ENCODE measurements at regions not wholly inside any gene's neighbourhood (a gene's known extent, or its start where the extent isn't known, plus 50 kb on each side); places are given as distances from the start of the nearest gene placed in this dataset.
A peak's percentile ranks its signal among the peaks of the same experiment; 100 is the strongest.

GRCh38 chr19:34051255-34051654, 121.0 kb upstream of the LSM14A start:
- H3K27me3 ChIP-seq (ENCODE audit: control insufficient read depth, insufficient read depth, low read length), result no peaks in the 10 kb centered on the region
- DNase-seq (no peak), FAIRE-seq (no peak)
- H3K4me3 ChIP-seq (ENCODE audit: low read length in 3 of 3), result no peak overlapping the region
- H3K9ac ChIP-seq (ENCODE audit: low read length in 3 of 3), result no peak overlapping the region
- intact Hi-C loops (cut with DNase I), result no loop called here
- H3K4me1 ChIP-seq (ENCODE audit: control insufficient read depth in 2 of 3, insufficient read depth in 2 of 3, low read depth in 1 of 3, low read length in 3 of 3), result no peaks in the 10 kb centered on the region
- no peak overlapping the region for H3K27ac ChIP-seq (ENCODE audit: low read depth in 2 of 2, low read length in 2 of 2)
- H3K9me3 ChIP-seq (ENCODE audit: control insufficient read depth in 2 of 3, insufficient read depth in 1 of 3, low read length in 3 of 3), result no peaks in the 10 kb centered on the region
- H3K36me3 ChIP-seq (ENCODE audit: control insufficient read depth in 2 of 3, insufficient read depth in 3 of 3, low read length in 3 of 3), result no peaks in the 10 kb centered on the region
- TF ChIP-seq CTCF (IDR thresholded peaks at IDR 0.05; ENCODE audit: borderline replicate concordance, extremely low read depth, insufficient read depth), result no peak

- DNase-seq (no peak), FAIRE-seq (no peak)
- Histone ChIP-seq H3K9me3 (ENCODE audit: control insufficient read depth in 2 of 3, insufficient read depth in 1 of 3, low read length in 3 of 3) (peaks cover 0 to 2% (median 0%) of the 10 kb centered on the region in 3 donors), H3K27ac (ENCODE audit: low read depth in 2 of 2, low read length in 2 of 2) (no peak overlapping the region), H3K9ac (ENCODE audit: low read length in 3 of 3) (no peak overlapping the region), H3K4me3 (ENCODE audit: low read length in 3 of 3) (peak overlapping the region in 1 of 3 donors; percentile 5), H3K4me1 (ENCODE audit: control insufficient read depth in 2 of 3, insufficient read depth in 2 of 3, low read depth in 1 of 3, low read length in 3 of 3) (no peaks in the 10 kb centered on the region), H3K27me3 (ENCODE audit: control insufficient read depth, insufficient read depth, low read length) (no peaks in the 10 kb centered on the region), H3K36me3 (ENCODE audit: control insufficient read depth in 2 of 3, insufficient read depth in 3 of 3, low read length in 3 of 3) (no peaks in the 10 kb centered on the region)
- intact Hi-C loops (cut with DNase I), result no loop called here
- TF ChIP-seq CTCF (IDR thresholded peaks at IDR 0.05; ENCODE audit: borderline replicate concordance, extremely low read depth, insufficient read depth), result no peak
Observed at GRCh38 chr19:34057155-34057554, 115.1 kb upstream of the LSM14A start.

GRCh38 chr19:34066007-34066643, 106.2 kb upstream of the LSM14A start:
- no peaks in the 10 kb centered on the region for H3K36me3 ChIP-seq (ENCODE audit: control insufficient read depth in 2 of 3, insufficient read depth in 3 of 3, low read length in 3 of 3)

More at GRCh38 chr19:34066007-34066643, 106.2 kb upstream of the LSM14A start:
- Histone ChIP-seq H3K9ac (ENCODE audit: low read length in 3 of 3) (no peak overlapping the region), H3K27me3 (ENCODE audit: control insufficient read depth, insufficient read depth, low read length) (no peaks in the 10 kb centered on the region), H3K4me3 (ENCODE audit: low read length in 3 of 3) (no peak overlapping the region), H3K9me3 (ENCODE audit: control insufficient read depth in 2 of 3, insufficient read depth in 1 of 3, low read length in 3 of 3) (no peaks in the 10 kb centered on the region), H3K4me1 (ENCODE audit: control insufficient read depth in 2 of 3, insufficient read depth in 2 of 3, low read depth in 1 of 3, low read length in 3 of 3) (no peaks in the 10 kb centered on the region), H3K27ac (ENCODE audit: low read depth in 2 of 2, low read length in 2 of 2) (no peak overlapping the region)
- DNase-seq (peak in 2 of 5 donors; percentile 21), FAIRE-seq (no peak)
- TF ChIP-seq CTCF (IDR thresholded peaks at IDR 0.05; ENCODE audit: borderline replicate concordance, extremely low read depth, insufficient read depth), result no peak
- intact Hi-C loops (cut with DNase I), result no loop called here

Measured in kidney (tissue), 13 donors.